GM18951 (cell line): ENCODE measurements at regions not wholly inside any gene's neighbourhood (a gene's known extent, or its start where the extent isn't known, plus 50 kb on each side); places are given as distances from the start of the nearest gene placed in this dataset.
"Not testable (repeated sequence)": the region's sequence is repeated elsewhere in the genome, so short reads cannot be mapped to it uniquely, and the experiment has no call there.

Source experiments
- POLR2A ChIP-seq: IDR thresholded peaks from 4 replicates; pipeline ENCODE4 v1.6.1; 2011; ENCODE audit warnings: mild to moderate bottlenecking; ENCODE audit not compliant: insufficient read length, insufficient read depth; ENCODE audit errors: extremely low read depth
- in situ Hi-C: fragments of 300-500 bp; cut with MboI; formaldehyde crosslinking; loops from one replicate; pipeline ENCODE4 v1.12.0; 2022; ENCODE audit warnings: low sequenced_read_pairs, mixed read lengths, inconsistent platforms; ENCODE audit not compliant: unreplicated experiment

DNA sequence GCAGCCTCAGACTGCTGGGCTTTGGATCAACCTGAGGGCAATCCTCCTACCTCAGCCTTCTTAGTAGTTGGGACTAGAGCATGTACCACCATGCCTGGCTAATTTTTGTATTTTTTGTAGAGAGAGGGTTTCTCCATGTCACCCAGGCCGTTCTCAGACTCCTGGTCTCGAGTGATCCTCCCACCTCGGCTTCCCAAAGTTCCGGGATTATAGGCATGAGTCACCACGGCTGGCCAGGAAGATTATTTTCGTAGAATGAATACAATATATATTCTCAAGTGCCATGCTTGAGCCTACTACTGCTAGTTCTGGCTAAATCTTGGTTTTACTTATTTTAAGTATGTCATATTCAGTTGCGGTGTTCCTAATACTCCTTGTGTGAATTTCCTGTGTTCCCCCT, 88.2 kb upstream of the CLINT1 start:
- no peak for TF ChIP-seq POLR2A
- in situ Hi-C loops, result no loop called here

DNA sequence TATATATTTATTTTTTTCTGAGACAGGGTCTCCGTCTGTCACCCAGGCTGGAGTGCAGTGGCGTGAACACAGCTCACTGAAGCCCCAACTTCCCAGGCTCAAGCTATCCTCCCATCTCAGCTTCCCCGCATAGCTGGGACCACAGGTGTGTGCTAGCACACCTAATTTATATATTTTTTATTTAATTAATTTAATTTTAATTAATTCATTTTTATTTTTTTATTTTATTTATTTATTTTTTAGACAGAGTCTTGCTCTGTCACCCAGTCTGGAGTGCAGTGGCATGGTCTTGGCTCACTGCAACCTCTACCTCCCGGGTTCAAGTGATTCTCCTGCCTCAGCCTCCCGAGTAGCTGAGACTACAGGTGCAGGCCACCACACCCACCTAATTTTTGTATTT, 86.9 kb upstream of the CLINT1 start:
- in situ Hi-C loops, result not testable (repeated sequence)

DNA sequence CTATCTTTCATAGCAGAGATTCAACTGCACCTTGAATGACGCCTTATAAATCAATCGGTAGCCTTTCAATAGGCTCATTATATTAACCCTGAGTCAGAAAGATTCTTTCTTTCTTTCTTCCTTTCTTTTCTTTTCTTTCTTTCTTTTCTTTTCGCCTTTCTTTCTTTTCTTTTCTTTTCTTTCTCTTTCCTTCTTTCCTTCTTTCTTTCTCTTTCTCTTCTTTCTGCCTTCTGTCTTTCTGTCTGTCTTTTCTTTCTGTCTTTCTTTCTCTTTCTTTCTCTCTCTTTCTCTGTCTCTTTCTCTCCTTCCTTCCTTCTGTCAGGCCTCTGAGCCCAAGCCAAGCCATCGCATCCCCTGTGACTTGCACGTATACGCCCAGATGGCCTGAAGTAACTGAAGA, 86.0 kb upstream of the CLINT1 start:
- no peak for TF ChIP-seq POLR2A

DNA sequence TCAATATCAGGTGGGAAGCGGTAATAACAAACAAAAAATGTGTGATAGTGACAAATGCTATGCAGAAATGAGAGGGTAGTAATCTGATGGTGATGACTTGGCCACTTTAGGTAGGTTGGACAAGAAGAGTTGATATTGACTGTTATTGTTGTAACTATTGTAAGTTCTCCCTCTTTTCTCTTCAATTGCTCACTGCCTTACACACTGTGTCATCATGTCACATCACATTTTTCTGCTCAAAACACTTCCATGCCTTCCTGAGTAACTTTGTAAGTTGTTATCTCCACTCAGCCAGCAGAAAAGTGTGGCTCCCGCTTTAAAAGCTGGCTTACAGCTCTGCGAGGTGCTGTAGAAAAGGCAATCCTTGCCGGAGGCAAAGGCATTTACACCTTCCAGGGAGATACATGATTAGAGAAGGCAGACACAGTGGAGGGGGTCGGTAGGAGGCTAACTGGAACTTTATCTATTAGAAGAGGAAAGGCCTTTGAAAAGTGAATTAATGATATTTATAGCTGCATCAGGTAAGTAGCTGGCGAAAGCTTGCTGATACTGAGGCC, 85.2 kb upstream of the CLINT1 start:
- in situ Hi-C loops, result no loop called here
- no peak for TF ChIP-seq POLR2A

More for the DNA sequence above, 86.0 kb upstream of the CLINT1 start:
- in situ Hi-C loops, result no loop called here

DNA sequence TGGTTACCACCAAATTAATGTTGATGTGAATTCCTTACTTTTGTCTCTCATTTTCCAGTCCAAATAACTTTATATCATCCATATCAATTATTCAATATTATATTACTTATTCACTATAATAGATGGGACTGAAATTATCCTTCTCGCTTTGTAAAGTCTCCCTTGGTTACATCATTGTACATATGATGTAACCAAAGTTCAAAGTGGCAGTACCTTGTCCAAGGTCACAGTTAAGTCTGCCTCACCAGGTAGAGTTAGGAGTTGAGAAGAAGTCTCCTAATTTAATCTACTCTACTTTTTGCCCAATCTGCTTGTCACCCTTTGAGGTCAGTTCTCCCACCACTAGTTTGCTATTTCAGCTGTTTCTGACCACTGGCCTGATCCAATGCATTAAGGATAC, 83.7 kb upstream of the CLINT1 start:
- no peak for TF ChIP-seq POLR2A
- in situ Hi-C loops, result no loop called here

DNA sequence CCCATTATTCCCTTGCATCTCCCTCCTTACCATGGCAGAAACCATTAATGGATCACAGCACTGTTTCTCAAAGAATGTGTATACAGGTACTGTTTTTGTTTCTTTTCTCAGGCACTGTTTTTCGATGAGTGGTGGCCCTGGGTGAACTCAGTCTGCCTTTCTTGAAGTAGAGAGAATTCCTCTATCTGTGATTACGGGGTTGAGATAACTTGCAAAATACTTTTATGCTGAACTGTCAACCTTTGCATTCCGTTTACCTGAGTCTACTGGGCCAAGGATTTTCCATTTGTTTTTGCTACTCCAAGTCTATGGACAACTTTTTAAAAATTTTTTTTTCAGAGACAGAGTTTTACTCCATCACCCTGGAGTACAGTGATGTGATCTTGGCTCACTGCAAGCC, 82.7 kb upstream of the CLINT1 start:
- in situ Hi-C loops, result no loop called here
- no peak for TF ChIP-seq POLR2A

DNA sequence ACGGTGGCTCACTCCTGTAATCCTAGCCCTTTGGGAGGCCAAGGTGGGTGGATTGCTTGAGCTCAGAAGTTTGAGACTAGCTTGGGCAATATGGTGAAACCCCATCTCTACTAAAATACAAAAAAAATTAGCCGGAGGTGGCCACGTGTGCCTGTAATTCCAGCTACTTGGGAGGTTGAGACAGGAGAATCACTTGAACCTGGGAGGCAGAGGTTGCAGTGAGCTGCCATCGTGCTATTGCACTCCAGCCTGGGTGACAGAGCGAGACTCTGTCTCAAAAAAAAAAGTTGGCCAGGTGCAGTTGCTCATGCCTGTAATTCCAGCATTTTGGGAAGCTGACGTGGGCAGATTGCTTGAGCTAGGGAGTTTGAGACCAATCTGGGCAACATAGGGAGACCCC, 79.2 kb upstream of the CLINT1 start:
- in situ Hi-C loops, result loop anchor here (10.0 kb wide), 1 partner anchor 123 kb away; no protein-coding TSS in a partner anchor

DNA sequence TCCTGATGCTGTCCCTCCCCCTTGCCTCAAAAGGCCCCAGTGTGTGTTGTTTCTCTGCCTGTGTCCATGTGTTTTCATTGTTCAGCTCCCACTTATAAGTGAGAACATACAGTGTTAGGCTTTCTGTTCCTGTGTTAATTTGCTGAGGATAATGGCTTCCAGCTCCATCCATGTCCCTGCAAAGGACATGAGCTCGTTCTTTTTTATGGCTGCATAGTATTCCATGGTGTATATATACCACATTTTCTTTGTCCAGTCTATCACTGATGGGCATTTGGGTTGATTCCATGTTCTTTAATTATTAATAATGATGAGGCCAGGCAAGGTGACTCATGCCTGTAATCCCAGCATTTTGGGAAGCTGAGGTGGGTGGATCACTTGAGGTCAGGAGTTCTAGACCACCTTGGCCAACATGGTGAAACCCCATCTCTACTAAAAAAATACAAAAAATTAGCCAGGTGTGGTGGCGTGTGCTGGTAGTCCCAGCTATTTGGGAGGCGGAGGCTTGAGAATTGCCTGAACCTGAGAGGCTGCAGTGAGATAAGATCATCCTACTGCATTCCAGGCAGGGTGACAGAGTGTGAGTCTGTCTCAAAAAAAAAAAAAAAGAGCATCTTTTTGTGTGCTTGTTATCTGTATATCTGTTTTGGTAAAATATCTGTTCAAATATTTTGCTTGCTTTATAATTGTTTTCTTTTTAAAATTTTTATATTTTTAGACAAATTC, 78.0 kb upstream of the CLINT1 start:
- in situ Hi-C loops, result loop anchor here (10.0 kb wide), 1 partner anchor 122 kb away; no protein-coding TSS in a partner anchor

DNA sequence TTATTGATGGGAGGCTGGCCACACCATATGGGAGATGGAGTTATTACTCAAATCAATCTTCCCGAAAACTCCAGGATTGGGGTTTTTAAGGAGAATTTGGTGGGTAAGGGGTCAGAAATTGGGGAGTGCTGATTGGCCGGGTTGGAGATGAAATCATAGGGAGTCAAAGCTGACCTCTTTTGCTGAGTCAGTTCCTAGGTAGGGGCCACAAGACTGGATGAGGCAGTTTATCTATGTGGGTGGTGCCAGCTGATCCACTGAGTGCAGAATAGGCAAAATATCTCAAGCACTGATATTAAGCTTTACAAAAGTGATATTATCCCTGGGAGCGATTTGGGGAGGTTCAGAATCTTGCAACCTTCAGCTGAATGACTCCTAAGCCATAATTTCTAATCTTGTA, 75.7 kb upstream of the CLINT1 start:
- in situ Hi-C loops, result loop anchor here (10.0 kb wide), 1 partner anchor 120 kb away; no protein-coding TSS in a partner anchor
- TF ChIP-seq POLR2A, result no peak

DNA sequence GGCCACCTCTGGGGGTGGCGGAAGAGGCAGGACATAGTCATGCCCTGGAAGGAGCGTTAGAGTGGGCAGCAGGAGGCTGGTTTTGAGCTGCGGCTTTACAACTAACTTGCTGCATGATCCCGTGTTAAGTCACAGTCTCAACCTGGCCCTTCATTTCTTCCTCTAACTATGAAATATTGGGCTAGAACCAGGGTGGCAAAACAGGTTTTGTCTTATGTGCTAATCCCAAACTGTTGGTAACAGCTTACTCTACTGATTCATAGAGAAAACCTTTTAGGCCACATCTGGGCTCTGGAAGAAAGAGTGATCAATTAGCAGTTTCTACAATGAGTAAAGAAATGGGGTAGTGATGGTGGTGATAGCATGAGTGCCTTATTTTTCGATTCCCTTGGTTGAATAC, 74.1 kb upstream of the CLINT1 start:
- TF ChIP-seq POLR2A, result no peak
- in situ Hi-C loops, result loop anchor here (10.0 kb wide), 1 partner anchor 118 kb away; no protein-coding TSS in a partner anchor

DNA sequence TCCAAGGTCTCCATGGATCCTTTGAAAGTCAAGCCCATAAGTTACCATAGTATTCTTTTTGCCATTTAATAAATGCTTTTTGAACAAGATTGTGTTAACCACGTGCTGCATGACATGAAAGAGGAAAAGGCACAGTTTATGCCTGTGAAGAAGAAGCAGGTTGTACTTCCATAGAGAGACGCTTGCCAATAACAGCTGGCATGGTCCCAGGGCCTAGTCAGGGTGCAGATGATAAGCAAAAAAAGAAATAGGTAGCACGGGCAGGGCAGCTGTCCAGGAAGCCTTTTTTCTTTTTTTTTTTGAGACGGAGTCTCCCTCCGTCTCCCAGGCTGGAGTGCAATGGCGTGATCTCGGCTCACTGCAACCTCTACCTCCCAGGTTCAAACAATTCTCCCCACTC, 71.8 kb upstream of the CLINT1 start:
- no peak for TF ChIP-seq POLR2A
- in situ Hi-C loops, result loop anchor here (10.0 kb wide), 1 partner anchor 116 kb away; no protein-coding TSS in a partner anchor

DNA sequence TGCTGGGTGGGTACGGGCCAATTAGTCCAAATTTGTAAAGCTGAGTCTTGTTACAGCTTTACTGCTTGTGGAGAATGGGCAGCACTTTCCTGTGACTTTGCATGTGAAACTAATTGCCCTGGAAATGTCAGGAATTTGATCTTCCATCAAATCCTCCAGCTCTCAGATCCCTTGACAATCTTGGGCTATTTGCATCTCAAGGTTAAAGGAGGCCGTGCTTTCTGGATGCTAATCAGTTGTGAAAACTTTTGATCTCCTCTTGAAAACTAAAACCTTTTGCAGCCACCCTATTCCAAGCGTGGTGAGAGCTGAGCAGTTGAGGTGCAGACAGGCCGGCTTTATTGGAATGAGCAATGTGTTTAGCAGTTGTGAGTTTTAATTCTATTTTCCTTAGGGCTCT, 68.0 kb upstream of the CLINT1 start:
- no peak for TF ChIP-seq POLR2A
- in situ Hi-C loops, result no loop called here

DNA sequence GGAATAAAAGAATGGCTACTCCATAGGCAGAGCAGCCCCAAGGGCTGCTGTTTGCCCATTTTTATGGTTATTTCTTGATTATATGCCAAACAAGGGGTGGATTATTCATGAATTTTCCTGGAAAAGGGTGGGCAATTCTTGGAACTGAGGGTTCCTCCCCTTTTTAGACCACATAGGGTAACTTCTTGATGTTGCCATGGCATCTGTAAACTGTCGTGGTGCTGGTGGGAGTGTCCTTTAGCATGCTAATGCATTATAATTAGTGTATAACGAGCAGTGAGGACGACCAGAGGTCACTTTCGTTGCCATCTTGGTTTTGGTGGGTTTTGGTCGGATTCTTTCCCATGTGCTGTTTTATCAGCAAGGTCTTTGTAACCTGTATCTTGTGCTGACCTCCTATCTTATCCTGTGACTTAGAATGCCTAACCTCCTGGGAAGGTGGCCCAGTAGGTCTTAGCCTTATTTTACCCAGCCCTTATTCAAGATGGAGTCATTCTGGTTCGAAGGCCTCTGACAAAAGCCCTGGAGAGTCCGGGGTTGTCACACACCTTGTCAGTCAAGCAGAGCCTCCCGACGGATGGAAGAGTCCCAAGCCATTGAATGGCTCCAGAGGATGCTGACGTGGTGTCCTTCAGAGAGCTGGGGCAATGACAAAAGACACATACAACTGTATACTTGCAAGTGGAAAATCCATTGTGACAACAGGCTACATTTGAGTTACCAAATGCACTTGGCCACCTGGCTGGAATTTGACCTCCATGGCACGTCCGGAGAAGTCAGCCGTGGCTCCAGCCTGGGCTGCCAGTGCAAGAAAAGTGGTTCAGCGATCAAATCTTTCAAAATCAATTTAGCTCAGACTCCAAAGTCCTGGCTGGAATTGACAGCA, 67.1 kb upstream of the CLINT1 start:
- no peak for TF ChIP-seq POLR2A
- in situ Hi-C loops, result no loop called here

DNA sequence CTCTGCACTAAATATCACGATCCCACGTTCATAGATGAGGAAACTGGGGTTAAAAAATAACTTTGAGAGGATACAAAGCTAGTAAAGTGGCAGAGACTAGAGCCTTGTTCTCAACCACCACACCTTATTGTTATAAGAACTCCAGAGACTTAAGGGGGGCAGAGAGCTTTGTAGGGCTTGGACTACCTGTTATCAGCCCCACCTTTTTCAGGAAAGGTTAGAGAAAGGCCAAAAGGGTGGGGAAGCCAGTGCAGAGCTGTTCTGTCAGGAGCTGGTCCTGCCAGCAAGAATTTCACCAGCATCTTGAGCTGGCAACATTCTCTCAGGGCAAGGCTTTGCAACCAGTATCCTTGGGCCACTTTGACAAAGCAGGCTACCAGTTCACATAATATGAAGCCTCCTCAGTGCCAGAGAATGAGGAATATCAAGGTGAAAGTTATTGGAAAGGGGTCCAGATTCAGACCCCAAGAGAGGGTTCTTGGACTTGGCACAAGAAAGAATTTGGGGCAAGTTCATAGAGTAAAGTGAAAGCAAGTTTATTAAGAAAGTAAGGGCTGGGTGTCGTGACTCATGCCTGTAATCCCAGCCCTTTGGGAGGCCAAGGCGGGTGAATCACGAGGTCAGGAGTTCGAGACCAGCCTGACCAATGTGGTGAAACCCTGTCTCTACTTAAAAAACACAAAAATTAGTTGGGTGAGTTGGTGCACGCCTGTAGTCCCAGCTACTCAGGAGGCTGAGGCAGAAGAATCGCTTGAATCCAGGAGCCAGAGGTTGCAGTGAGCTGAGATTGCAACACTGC, 66.2 kb upstream of the CLINT1 start:
- in situ Hi-C loops, result no loop called here
- no peak for TF ChIP-seq POLR2A
